GM12874 (cell line): ENCODE measurements at regions not wholly inside any gene's neighbourhood (a gene's known extent, or its start where the extent isn't known, plus 50 kb on each side); places are given as distances from the start of the nearest gene placed in this dataset.

Experiments used
- CTCF ChIP-seq: IDR thresholded peaks from 2 replicates; pipeline ENCODE4 v1.5.1; 2011; ENCODE audit warnings: low read depth, mild to moderate bottlenecking, control low read depth, low read length, moderate library complexity; ENCODE audit not compliant: insufficient read depth

GRCh38 chr5:169374761-169375160, 73.8 kb upstream of the SLIT3 start:
- no peak for TF ChIP-seq CTCF

DNA sequence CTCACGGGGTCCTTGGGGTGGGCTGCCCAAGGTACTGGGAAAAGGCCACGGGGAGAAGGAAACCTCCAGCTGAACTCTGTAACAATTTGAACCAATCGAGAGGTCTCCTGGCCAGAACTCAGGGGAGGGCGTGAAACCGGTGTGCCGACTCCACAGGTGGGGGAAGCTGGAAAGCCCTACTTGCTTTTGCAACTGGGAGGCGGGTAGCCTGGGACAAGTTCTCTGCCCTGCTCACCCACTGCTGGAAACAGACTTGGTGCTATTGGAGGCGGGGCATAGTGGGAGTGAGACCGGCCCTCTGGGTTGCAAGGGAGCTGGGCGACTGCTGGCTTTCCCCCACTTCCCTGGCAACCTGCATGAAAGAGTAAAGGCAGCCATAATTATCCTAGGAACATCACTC, 73.2 kb upstream of the SLIT3 start:
- no peak for TF ChIP-seq CTCF

DNA sequence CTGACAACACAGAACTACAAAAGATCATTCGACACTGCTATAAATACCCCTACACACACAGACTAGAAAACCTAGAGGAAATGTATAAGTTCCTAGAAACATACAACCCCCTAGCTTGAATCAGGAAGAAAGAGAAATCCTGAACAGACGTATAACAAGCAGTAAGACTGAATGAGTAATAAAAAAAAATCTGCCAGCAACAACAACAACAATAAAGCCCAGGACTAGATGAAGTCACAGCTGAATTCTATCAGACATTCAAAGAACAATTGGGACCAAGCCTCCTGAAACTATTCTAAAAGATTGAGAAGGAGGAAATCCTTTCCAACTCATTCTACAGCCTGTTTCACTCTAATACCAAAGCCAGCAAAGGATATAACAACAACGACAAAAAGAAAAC, 68.2 kb upstream of the SLIT3 start:
- TF ChIP-seq CTCF: no peak

- TF ChIP-seq CTCF: no peak
These were observed 66.9 kb upstream of the SLIT3 start for GRCh38 chr5:169367861-169368260.

DNA sequence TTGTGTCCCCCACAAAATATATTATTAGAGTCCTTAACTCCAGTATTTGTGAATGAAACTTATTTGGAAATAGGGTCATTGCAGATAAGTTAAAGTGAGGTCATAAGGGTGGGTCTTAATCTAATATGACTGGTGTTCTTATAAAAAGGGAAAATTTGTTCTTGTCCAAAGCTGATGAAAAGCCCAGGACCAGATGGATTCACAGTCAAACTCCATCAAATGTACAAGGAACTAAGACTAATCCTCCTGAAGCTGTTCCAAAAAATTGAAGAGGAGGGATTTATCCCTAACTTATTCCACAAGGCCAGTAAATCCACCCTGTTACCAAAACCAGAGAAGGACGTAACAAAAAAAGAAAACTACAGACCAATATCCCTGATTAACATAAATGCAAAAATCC, 56.4 kb upstream of the SLIT3 start:
- TF ChIP-seq CTCF: no peak

GRCh38 chr5:169356811-169357210, 55.9 kb upstream of the SLIT3 start:
- no peak for TF ChIP-seq CTCF

DNA sequence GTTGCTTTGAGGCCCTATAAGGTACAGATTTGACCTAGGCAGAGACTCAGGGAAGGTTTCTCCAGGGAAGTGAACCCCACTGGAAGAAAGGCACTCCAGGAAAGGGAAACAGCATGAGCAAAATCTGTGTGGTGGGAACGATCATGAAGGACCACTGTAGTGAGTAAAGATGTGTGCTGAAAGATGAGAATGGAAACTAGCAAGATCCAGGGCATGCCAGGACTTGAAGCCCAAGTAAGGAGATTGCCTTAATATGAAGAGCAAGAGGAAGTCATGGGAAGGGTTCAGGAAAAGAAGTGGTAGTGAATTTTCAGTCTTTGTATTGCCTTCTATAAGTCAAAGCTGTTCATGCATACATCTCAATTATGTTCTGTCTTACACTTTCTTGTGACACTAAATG, 55.2 kb upstream of the SLIT3 start:
- TF ChIP-seq CTCF: no peak

DNA sequence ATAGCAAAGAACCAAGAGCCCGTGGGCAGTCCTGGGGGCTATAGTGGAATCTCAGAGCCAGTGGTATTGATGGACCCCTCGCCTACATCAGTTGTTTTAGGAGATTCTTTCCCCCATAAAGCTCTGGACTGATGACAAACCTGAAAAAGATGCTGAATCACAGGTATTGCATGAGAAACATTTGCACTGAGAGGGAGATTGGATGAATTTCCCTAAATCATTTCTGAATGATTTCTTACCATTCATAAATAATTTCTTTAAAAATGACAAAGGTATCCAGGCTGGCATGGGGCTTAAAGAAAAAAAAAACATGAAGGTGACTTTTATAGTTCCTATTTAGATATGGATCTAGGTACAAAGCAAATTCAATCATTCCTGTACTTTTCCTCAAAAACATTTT, 54.0 kb upstream of the SLIT3 start:
- no peak for TF ChIP-seq CTCF
